Mucosa of stomach (tissue), 1 donor: ENCODE measurements at regions not wholly inside any gene's neighbourhood (a gene's known extent, or its start where the extent isn't known, plus 50 kb on each side); places are given as distances from the start of the nearest gene placed in this dataset.
"Not testable (repeated sequence)": the region's sequence is repeated elsewhere in the genome, so short reads cannot be mapped to it uniquely, and the experiment has no call there.

Source experiments
- H3K27me3 ChIP-seq: one replicate; pipeline ENCODE4 v1.7.0; 2013; ENCODE audit warnings: mild to moderate bottlenecking, low read length; ENCODE audit not compliant: control insufficient read depth, insufficient read depth
- H3K36me3 ChIP-seq: one replicate; pipeline ENCODE4 v1.7.0; 2013; ENCODE audit warnings: low read length; ENCODE audit not compliant: control insufficient read depth, insufficient read depth
- H3K4me1 ChIP-seq: one replicate; pipeline ENCODE4 v1.7.0; 2013; ENCODE audit warnings: mild to moderate bottlenecking, low read length; ENCODE audit not compliant: control insufficient read depth, insufficient read depth
- H3K4me3 ChIP-seq: one replicate; pipeline ENCODE4 v1.7.0; 2013; ENCODE audit warnings: low read length
- H3K9ac ChIP-seq: one replicate; pipeline ENCODE4 v1.7.0; 2013; ENCODE audit warnings: mild to moderate bottlenecking, low read length, moderate library complexity
- H3K9me3 ChIP-seq: one replicate; pipeline ENCODE4 v1.7.0; 2013; ENCODE audit warnings: mild to moderate bottlenecking, low read length, moderate library complexity; ENCODE audit not compliant: control insufficient read depth
- donor health status: Pancreatic carcinoma.

GRCh38 chr3:159380891-159381290, 579.0 kb downstream of the MFSD1 start:
- Histone ChIP-seq H3K9ac (no peak overlapping the region), H3K27me3 (no peaks in the 10 kb centered on the region), H3K4me1 (no peaks in the 10 kb centered on the region), H3K4me3 (no peak overlapping the region), H3K9me3 (no peaks in the 10 kb centered on the region), H3K36me3 (no peaks in the 10 kb centered on the region)

GRCh38 chr3:159390656-159391212, 588.9 kb downstream of the MFSD1 start:
- Histone ChIP-seq H3K9me3 (no peaks in the 10 kb centered on the region), H3K4me3 (no peak overlapping the region), H3K4me1 (no peaks in the 10 kb centered on the region), H3K27me3 (no peaks in the 10 kb centered on the region), H3K9ac (no peak overlapping the region), H3K36me3 (no peaks in the 10 kb centered on the region)

- H3K27me3 ChIP-seq, H3K9ac ChIP-seq, H3K4me3 ChIP-seq, H3K36me3 ChIP-seq, H3K4me1 ChIP-seq, H3K9me3 ChIP-seq: not testable (repeated sequence)
These were observed 591.0 kb upstream of the IL12A start for GRCh38 chr3:159397683-159398082.

GRCh38 chr3:159401069-159401468, 587.6 kb upstream of the IL12A start:
- Histone ChIP-seq H3K9ac (no peak overlapping the region), H3K36me3 (no peaks in the 10 kb centered on the region), H3K27me3 (no peaks in the 10 kb centered on the region), H3K4me3 (no peak overlapping the region), H3K4me1 (no peaks in the 10 kb centered on the region), H3K9me3 (no peaks in the 10 kb centered on the region)

- H3K4me3 ChIP-seq, H3K9ac ChIP-seq, H3K4me1 ChIP-seq, H3K9me3 ChIP-seq, H3K27me3 ChIP-seq, H3K36me3 ChIP-seq: not testable (repeated sequence)
These were observed 578.9 kb upstream of the IL12A start for GRCh38 chr3:159409711-159410110.

- Histone ChIP-seq H3K27me3 (no peaks in the 10 kb centered on the region), H3K9ac (no peak overlapping the region), H3K4me1 (no peaks in the 10 kb centered on the region), H3K9me3 (no peaks in the 10 kb centered on the region), H3K4me3 (no peak overlapping the region), H3K36me3 (no peaks in the 10 kb centered on the region)
These were observed 575.3 kb upstream of the IL12A start for GRCh38 chr3:159413319-159413718.

- no peaks in the 10 kb centered on the region for H3K36me3 ChIP-seq
- no peaks in the 10 kb centered on the region for H3K27me3 ChIP-seq
- H3K4me3 ChIP-seq: no peak overlapping the region
- no peak overlapping the region for H3K9ac ChIP-seq
- H3K9me3 ChIP-seq: no peaks in the 10 kb centered on the region
- H3K4me1 ChIP-seq: no peaks in the 10 kb centered on the region
These were observed 571.8 kb upstream of the IL12A start for GRCh38 chr3:159416856-159417255.

- Histone ChIP-seq H3K9ac (no peak overlapping the region), H3K4me3 (no peak overlapping the region), H3K36me3 (no peaks in the 10 kb centered on the region), H3K4me1 (no peaks in the 10 kb centered on the region), H3K9me3 (no peaks in the 10 kb centered on the region), H3K27me3 (no peaks in the 10 kb centered on the region)
These were observed 570.9 kb upstream of the IL12A start for GRCh38 chr3:159417761-159418160.

- H3K27me3 ChIP-seq: no peaks in the 10 kb centered on the region
- H3K9ac ChIP-seq: no peak overlapping the region
- no peaks in the 10 kb centered on the region for H3K4me1 ChIP-seq
- H3K9me3 ChIP-seq: no peaks in the 10 kb centered on the region
- H3K4me3 ChIP-seq: no peak overlapping the region
- H3K36me3 ChIP-seq: no peaks in the 10 kb centered on the region
These were observed 569.8 kb upstream of the IL12A start for GRCh38 chr3:159418571-159419526.

- Histone ChIP-seq H3K9me3 (no peaks in the 10 kb centered on the region), H3K4me1 (no peaks in the 10 kb centered on the region), H3K9ac (no peak overlapping the region), H3K4me3 (no peak overlapping the region), H3K36me3 (no peaks in the 10 kb centered on the region), H3K27me3 (no peaks in the 10 kb centered on the region)
These were observed 558.9 kb upstream of the IL12A start for GRCh38 chr3:159429702-159430101.

GRCh38 chr3:159432682-159433340, 555.8 kb upstream of the IL12A start:
- no peaks in the 10 kb centered on the region for H3K4me1 ChIP-seq
- no peaks in the 10 kb centered on the region for H3K27me3 ChIP-seq
- H3K4me3 ChIP-seq: no peak overlapping the region
- no peaks in the 10 kb centered on the region for H3K36me3 ChIP-seq
- H3K9ac ChIP-seq: no peak overlapping the region
- H3K9me3 ChIP-seq: no peaks in the 10 kb centered on the region

GRCh38 chr3:159439346-159439745, 549.3 kb upstream of the IL12A start:
- Histone ChIP-seq H3K36me3 (no peaks in the 10 kb centered on the region), H3K27me3 (no peaks in the 10 kb centered on the region), H3K4me3 (no peak overlapping the region), H3K9ac (no peak overlapping the region), H3K9me3 (no peaks in the 10 kb centered on the region), H3K4me1 (no peaks in the 10 kb centered on the region)
